Lower leg skin (tissue), 3 donors: ENCODE measurements at regions not wholly inside any gene's neighbourhood (a gene's known extent, or its start where the extent isn't known, plus 50 kb on each side); places are given as distances from the start of the nearest gene placed in this dataset.

Source experiments
- POLR2A ChIP-seq, 2 donors: fragments of 450-650 bp; IDR thresholded peaks; one replicate each; pipeline ENCODE4 v1.6.1; 2016 to 2017; ENCODE audit warnings: antibody characterized with exemption in 2 of 2, mild to moderate bottlenecking in 1 of 2, moderate library complexity in 1 of 2
- TF ChIP-seq, protein P1 (sequence below), 3 donors: fragments of 450-650 bp; IDR thresholded peaks; one replicate each; pipeline ENCODE4 v1.5.1; 2016; ENCODE audit warnings: antibody characterized with exemption in 3 of 3, mild to moderate bottlenecking in 3 of 3, moderate library complexity in 2 of 3

DNA sequence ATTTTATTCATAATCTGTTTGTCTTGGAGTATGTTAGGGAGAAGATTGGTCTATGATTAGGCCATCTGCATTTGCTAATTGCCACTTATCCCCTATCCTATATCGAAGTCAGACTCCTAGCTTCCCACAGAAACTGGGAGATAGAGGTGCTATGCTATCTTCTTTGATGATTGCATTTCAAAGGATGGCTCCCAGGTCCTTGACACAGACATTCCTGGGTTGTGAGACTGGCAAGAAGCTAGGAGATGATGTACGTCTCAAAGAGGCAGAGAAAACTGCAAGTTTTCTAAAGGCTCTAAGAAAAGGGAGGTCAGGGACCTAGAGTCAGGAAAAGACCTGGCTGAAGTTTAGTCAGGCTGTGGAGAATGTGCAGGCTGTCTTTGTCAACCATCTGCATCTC lies 1251.9 kb downstream of the PCDH17 start:
- no peak for TF ChIP-seq POLR2A (IDR thresholded peaks at IDR 0.05)
- TF ChIP-seq, protein P1, sequence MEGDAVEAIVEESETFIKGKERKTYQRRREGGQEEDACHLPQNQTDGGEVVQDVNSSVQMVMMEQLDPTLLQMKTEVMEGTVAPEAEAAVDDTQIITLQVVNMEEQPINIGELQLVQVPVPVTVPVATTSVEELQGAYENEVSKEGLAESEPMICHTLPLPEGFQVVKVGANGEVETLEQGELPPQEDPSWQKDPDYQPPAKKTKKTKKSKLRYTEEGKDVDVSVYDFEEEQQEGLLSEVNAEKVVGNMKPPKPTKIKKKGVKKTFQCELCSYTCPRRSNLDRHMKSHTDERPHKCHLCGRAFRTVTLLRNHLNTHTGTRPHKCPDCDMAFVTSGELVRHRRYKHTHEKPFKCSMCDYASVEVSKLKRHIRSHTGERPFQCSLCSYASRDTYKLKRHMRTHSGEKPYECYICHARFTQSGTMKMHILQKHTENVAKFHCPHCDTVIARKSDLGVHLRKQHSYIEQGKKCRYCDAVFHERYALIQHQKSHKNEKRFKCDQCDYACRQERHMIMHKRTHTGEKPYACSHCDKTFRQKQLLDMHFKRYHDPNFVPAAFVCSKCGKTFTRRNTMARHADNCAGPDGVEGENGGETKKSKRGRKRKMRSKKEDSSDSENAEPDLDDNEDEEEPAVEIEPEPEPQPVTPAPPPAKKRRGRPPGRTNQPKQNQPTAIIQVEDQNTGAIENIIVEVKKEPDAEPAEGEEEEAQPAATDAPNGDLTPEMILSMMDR (IDR thresholded peaks at IDR 0.05), result no peak
